ENCODE measurements at regions not wholly inside any gene's neighbourhood (a gene's known extent, or its start where the extent isn't known, plus 50 kb on each side); places are given as distances from the start of the nearest gene placed in this dataset.

GRCh38 chr10:113385021-113385999 lies 167.5 kb upstream of the HABP2 start:
- peak; percentile 59 for DNase-seq (ENCODE audit: low spot score, unreplicated experiment)
- peaks cover 11% of the 10 kb centered on the region for H3K4me1 Mint-ChIP-seq (ENCODE audit: low read depth)
- TF ChIP-seq CTCF (IDR thresholded peaks at IDR 0.05; ENCODE audit: unreplicated experiment) = peak; percentile 91
- no peak overlapping the region for H3K27ac Mint-ChIP-seq
- H3K36me3 Mint-ChIP-seq (ENCODE audit: insufficient read depth) = no peaks in the 10 kb centered on the region
- peaks cover 44% of the 10 kb centered on the region for H3K27me3 Mint-ChIP-seq
- H3K9me3 Mint-ChIP-seq (ENCODE audit: low read depth) = no peaks in the 10 kb centered on the region
- H3K4me3 Mint-ChIP-seq (ENCODE audit: low read depth) = no peak overlapping the region

GRCh38 chr10:113386005-113386404 lies 166.8 kb upstream of the HABP2 start:
- no peak overlapping the region for H3K4me3 Mint-ChIP-seq (ENCODE audit: low read depth)
- no peak for TF ChIP-seq CTCF (IDR thresholded peaks at IDR 0.05; ENCODE audit: unreplicated experiment)
- H3K4me1 Mint-ChIP-seq (ENCODE audit: low read depth) = peaks cover 11% of the 10 kb centered on the region
- peaks cover 45% of the 10 kb centered on the region for H3K27me3 Mint-ChIP-seq
- DNase-seq (ENCODE audit: low spot score, unreplicated experiment) = no peak
- no peaks in the 10 kb centered on the region for H3K36me3 Mint-ChIP-seq (ENCODE audit: insufficient read depth)
- H3K27ac Mint-ChIP-seq = no peak overlapping the region
- no peaks in the 10 kb centered on the region for H3K9me3 Mint-ChIP-seq (ENCODE audit: low read depth)

- Mint-ChIP-seq H3K4me3 (ENCODE audit: low read depth) (no peak overlapping the region), H3K9me3 (ENCODE audit: low read depth) (no peaks in the 10 kb centered on the region), H3K4me1 (ENCODE audit: low read depth) (peaks cover 6% of the 10 kb centered on the region), H3K27ac (no peak overlapping the region), H3K27me3 (peaks cover 39% of the 10 kb centered on the region), H3K36me3 (ENCODE audit: insufficient read depth) (no peaks in the 10 kb centered on the region)
- TF ChIP-seq CTCF (IDR thresholded peaks at IDR 0.05; ENCODE audit: unreplicated experiment) = no peak
- no peak for DNase-seq (ENCODE audit: low spot score, unreplicated experiment)
These were observed 162.9 kb upstream of the HABP2 start for GRCh38 chr10:113389969-113390368.

- no peaks in the 10 kb centered on the region for H3K36me3 Mint-ChIP-seq (ENCODE audit: insufficient read depth)
- no peaks in the 10 kb centered on the region for H3K4me1 Mint-ChIP-seq (ENCODE audit: low read depth)
- peaks cover 44% of the 10 kb centered on the region for H3K27me3 Mint-ChIP-seq
- no peak overlapping the region for H3K27ac Mint-ChIP-seq
- no peak for DNase-seq (ENCODE audit: low spot score, unreplicated experiment)
- TF ChIP-seq CTCF (IDR thresholded peaks at IDR 0.05; ENCODE audit: unreplicated experiment) = no peak
- no peaks in the 10 kb centered on the region for H3K9me3 Mint-ChIP-seq (ENCODE audit: low read depth)
- H3K4me3 Mint-ChIP-seq (ENCODE audit: low read depth) = no peak overlapping the region
These were observed 162.0 kb upstream of the HABP2 start for GRCh38 chr10:113390896-113391295.

GRCh38 chr10:113397047-113397446 lies 155.8 kb upstream of the HABP2 start:
- DNase-seq (ENCODE audit: low spot score, unreplicated experiment) = no peak
- H3K4me1 Mint-ChIP-seq (ENCODE audit: low read depth) = peaks cover 4% of the 10 kb centered on the region
- no peak overlapping the region for H3K27ac Mint-ChIP-seq
- H3K36me3 Mint-ChIP-seq (ENCODE audit: insufficient read depth) = no peaks in the 10 kb centered on the region
- no peak for TF ChIP-seq CTCF (IDR thresholded peaks at IDR 0.05; ENCODE audit: unreplicated experiment)
- H3K9me3 Mint-ChIP-seq (ENCODE audit: low read depth) = no peaks in the 10 kb centered on the region
- peaks cover 66% of the 10 kb centered on the region for H3K27me3 Mint-ChIP-seq
- H3K4me3 Mint-ChIP-seq (ENCODE audit: low read depth) = no peak overlapping the region
